ENCODE measurements at regions not wholly inside any gene's neighbourhood (a gene's known extent, or its start where the extent isn't known, plus 50 kb on each side); places are given as distances from the start of the nearest gene placed in this dataset.
"Not testable (repeated sequence)": the region's sequence is repeated elsewhere in the genome, so short reads cannot be mapped to it uniquely, and the experiment has no call there.

GRCh38 chr12:14032191-14032590, 50.8 kb upstream of the GRIN2B start:
- not testable (repeated sequence) for H3K9me3 ChIP-seq (ENCODE audit: low read depth, low read length); H3K4me1 ChIP-seq (ENCODE audit: insufficient read depth, low read length); H3K4me3 ChIP-seq (ENCODE audit: low read length); H3K27me3 ChIP-seq (ENCODE audit: insufficient read depth, low read length)

- H3K9me3 ChIP-seq (ENCODE audit: low read depth, low read length): no peaks in the 10 kb centered on the region
- H3K4me1 ChIP-seq (ENCODE audit: insufficient read depth, low read length): no peaks in the 10 kb centered on the region
- no peaks in the 10 kb centered on the region for H3K27me3 ChIP-seq (ENCODE audit: insufficient read depth, low read length)
- no peak overlapping the region for H3K4me3 ChIP-seq (ENCODE audit: low read length)
Observed at GRCh38 chr12:14043776-14044175, 62.4 kb upstream of the GRIN2B start.

- Histone ChIP-seq H3K9me3 (ENCODE audit: low read depth, low read length) (no peaks in the 10 kb centered on the region), H3K4me1 (ENCODE audit: insufficient read depth, low read length) (no peaks in the 10 kb centered on the region), H3K4me3 (ENCODE audit: low read length) (no peak overlapping the region), H3K27me3 (ENCODE audit: insufficient read depth, low read length) (no peaks in the 10 kb centered on the region)
Observed at GRCh38 chr12:14048941-14049545, 67.6 kb upstream of the GRIN2B start.

- Histone ChIP-seq H3K4me3 (ENCODE audit: low read length) (no peak overlapping the region), H3K4me1 (ENCODE audit: insufficient read depth, low read length) (no peaks in the 10 kb centered on the region), H3K9me3 (ENCODE audit: low read depth, low read length) (no peaks in the 10 kb centered on the region), H3K27me3 (ENCODE audit: insufficient read depth, low read length) (no peaks in the 10 kb centered on the region)
Observed at GRCh38 chr12:14057895-14058294, 76.5 kb upstream of the GRIN2B start.

GRCh38 chr12:14058717-14059116, 77.3 kb upstream of the GRIN2B start:
- H3K4me3 ChIP-seq (ENCODE audit: low read length): no peak overlapping the region
- no peaks in the 10 kb centered on the region for H3K9me3 ChIP-seq (ENCODE audit: low read depth, low read length)
- H3K4me1 ChIP-seq (ENCODE audit: insufficient read depth, low read length): no peaks in the 10 kb centered on the region
- H3K27me3 ChIP-seq (ENCODE audit: insufficient read depth, low read length): no peaks in the 10 kb centered on the region

- no peaks in the 10 kb centered on the region for H3K4me1 ChIP-seq (ENCODE audit: insufficient read depth, low read length)
- H3K4me3 ChIP-seq (ENCODE audit: low read length): no peak overlapping the region
- H3K9me3 ChIP-seq (ENCODE audit: low read depth, low read length): no peaks in the 10 kb centered on the region
- H3K27me3 ChIP-seq (ENCODE audit: insufficient read depth, low read length): no peaks in the 10 kb centered on the region
Observed at GRCh38 chr12:14059548-14059947, 78.1 kb upstream of the GRIN2B start.

- no peaks in the 10 kb centered on the region for H3K4me1 ChIP-seq (ENCODE audit: insufficient read depth, low read length)
- H3K4me3 ChIP-seq (ENCODE audit: low read length): no peak overlapping the region
- H3K27me3 ChIP-seq (ENCODE audit: insufficient read depth, low read length): no peaks in the 10 kb centered on the region
- no peaks in the 10 kb centered on the region for H3K9me3 ChIP-seq (ENCODE audit: low read depth, low read length)
Observed at GRCh38 chr12:14065616-14066015, 84.2 kb upstream of the GRIN2B start.

- Histone ChIP-seq H3K4me3 (ENCODE audit: low read length) (no peak overlapping the region), H3K27me3 (ENCODE audit: insufficient read depth, low read length) (no peaks in the 10 kb centered on the region), H3K9me3 (ENCODE audit: low read depth, low read length) (no peaks in the 10 kb centered on the region), H3K4me1 (ENCODE audit: insufficient read depth, low read length) (no peaks in the 10 kb centered on the region)
Observed at GRCh38 chr12:14066021-14066420, 84.6 kb upstream of the GRIN2B start.

GRCh38 chr12:14068961-14069360, 87.6 kb upstream of the GRIN2B start:
- Histone ChIP-seq H3K4me3 (ENCODE audit: low read length) (no peak overlapping the region), H3K27me3 (ENCODE audit: insufficient read depth, low read length) (no peaks in the 10 kb centered on the region), H3K4me1 (ENCODE audit: insufficient read depth, low read length) (no peaks in the 10 kb centered on the region), H3K9me3 (ENCODE audit: low read depth, low read length) (no peaks in the 10 kb centered on the region)

- peaks cover 9% of the 10 kb centered on the region for H3K9me3 ChIP-seq (ENCODE audit: low read depth, low read length)
- H3K4me3 ChIP-seq (ENCODE audit: low read length): no peak overlapping the region
- H3K27me3 ChIP-seq (ENCODE audit: insufficient read depth, low read length): no peaks in the 10 kb centered on the region
- no peaks in the 10 kb centered on the region for H3K4me1 ChIP-seq (ENCODE audit: insufficient read depth, low read length)
Observed at GRCh38 chr12:14071833-14072232, 90.4 kb upstream of the GRIN2B start.

GRCh38 chr12:14072987-14073386, 91.6 kb upstream of the GRIN2B start:
- Histone ChIP-seq H3K4me3 (ENCODE audit: low read length) (no peak overlapping the region), H3K9me3 (ENCODE audit: low read depth, low read length) (peaks cover 10% of the 10 kb centered on the region), H3K27me3 (ENCODE audit: insufficient read depth, low read length) (no peaks in the 10 kb centered on the region), H3K4me1 (ENCODE audit: insufficient read depth, low read length) (no peaks in the 10 kb centered on the region)

GRCh38 chr12:14075797-14076393, 94.5 kb upstream of the GRIN2B start:
- peaks cover 10% of the 10 kb centered on the region for H3K9me3 ChIP-seq (ENCODE audit: low read depth, low read length)
- H3K4me3 ChIP-seq (ENCODE audit: low read length): no peak overlapping the region
- H3K27me3 ChIP-seq (ENCODE audit: insufficient read depth, low read length): no peaks in the 10 kb centered on the region
- H3K4me1 ChIP-seq (ENCODE audit: insufficient read depth, low read length): no peaks in the 10 kb centered on the region

- peaks cover 10% of the 10 kb centered on the region for H3K9me3 ChIP-seq (ENCODE audit: low read depth, low read length)
- no peaks in the 10 kb centered on the region for H3K27me3 ChIP-seq (ENCODE audit: insufficient read depth, low read length)
- no peak overlapping the region for H3K4me3 ChIP-seq (ENCODE audit: low read length)
- no peaks in the 10 kb centered on the region for H3K4me1 ChIP-seq (ENCODE audit: insufficient read depth, low read length)
Observed at GRCh38 chr12:14076538-14076937, 95.1 kb upstream of the GRIN2B start.

- H3K9me3 ChIP-seq (ENCODE audit: low read depth, low read length): no peaks in the 10 kb centered on the region
- no peaks in the 10 kb centered on the region for H3K27me3 ChIP-seq (ENCODE audit: insufficient read depth, low read length)
- H3K4me3 ChIP-seq (ENCODE audit: low read length): no peak overlapping the region
- H3K4me1 ChIP-seq (ENCODE audit: insufficient read depth, low read length): no peaks in the 10 kb centered on the region
Observed at GRCh38 chr12:14086838-14087237, 105.4 kb upstream of the GRIN2B start.

- no peak overlapping the region for H3K4me3 ChIP-seq (ENCODE audit: low read length)
- no peaks in the 10 kb centered on the region for H3K4me1 ChIP-seq (ENCODE audit: insufficient read depth, low read length)
- peaks cover 4% of the 10 kb centered on the region for H3K9me3 ChIP-seq (ENCODE audit: low read depth, low read length)
- no peaks in the 10 kb centered on the region for H3K27me3 ChIP-seq (ENCODE audit: insufficient read depth, low read length)
Observed at GRCh38 chr12:14099994-14100393, 118.6 kb upstream of the GRIN2B start.

GRCh38 chr12:14101556-14101955, 120.2 kb upstream of the GRIN2B start:
- not testable (repeated sequence) for H3K27me3 ChIP-seq (ENCODE audit: insufficient read depth, low read length); H3K4me1 ChIP-seq (ENCODE audit: insufficient read depth, low read length); H3K9me3 ChIP-seq (ENCODE audit: low read depth, low read length); H3K4me3 ChIP-seq (ENCODE audit: low read length)

All from mononuclear cell (primary cell).